PC-3 (cell line): ENCODE measurements at regions not wholly inside any gene's neighbourhood (a gene's known extent, or its start where the extent isn't known, plus 50 kb on each side); places are given as distances from the start of the nearest gene placed in this dataset.
A peak's percentile ranks its signal among the peaks of the same experiment; 100 is the strongest.

Experiments
- ATAC-seq: fragments of 200-7000 bp; cut with Tn5 transposase; 2 replicates; pipeline ENCODE4 v1.9.1; 2020; ENCODE audit warnings: mild to moderate bottlenecking, moderate library complexity
- BruUV-seq: library from RNA; stranded (reverse); fragments of 400-500 nt; replicated peaks from 2 replicates; lab custom pipeline; 2021; lab: Mats Ljungman, UMichigan
- CTCF ChIA-PET: fragments of 300-600 bp; sonication (Branson Sonifier 250); formaldehyde crosslinking; loops from one replicate; lab custom pipeline; 2022; ENCODE audit warnings: antibody characterized with exemption; lab: Charles Lee
- POLR2A ChIA-PET: fragments of 300-600 bp; sonication (Branson Sonifier 250); formaldehyde crosslinking; loops from one replicate; lab custom pipeline; 2022; ENCODE audit warnings: antibody characterized with exemption; ENCODE audit not compliant: unreplicated experiment; lab: Charles Lee
- DNase-seq: peaks from one replicate; pipeline ENCODE4 v3.0.0-alpha.2; 2015
- H2AFZ ChIP-seq: fragments of 300-600 bp; sonication (generic); 2 replicates; pipeline ENCODE4 v1.6.0; 2016; ENCODE audit warnings: antibody characterized with exemption, low read length
- H3F3A ChIP-seq: fragments of 300-600 bp; sonication (generic); one replicate; pipeline ENCODE4 v1.6.0; 2017; ENCODE audit warnings: antibody characterized with exemption, low read length, control low read depth, mild to moderate bottlenecking; ENCODE audit not compliant: unreplicated experiment
- H3K27ac ChIP-seq: fragments of 300-600 bp; sonication (generic); 2 replicates; pipeline ENCODE4 v1.5.1; 2016; ENCODE audit warnings: mild to moderate bottlenecking, low read length
- H3K27me3 ChIP-seq: fragments of 300-600 bp; sonication (generic); 2 replicates; pipeline ENCODE4 v1.6.1; 2016; ENCODE audit warnings: low read length, mixed read lengths
- H3K36me3 ChIP-seq: fragments of 300-600 bp; sonication (generic); 2 replicates; pipeline ENCODE4 v1.6.1; 2016; ENCODE audit warnings: low read depth, mixed run types, low read length, mixed read lengths
- H3K4me1 ChIP-seq: fragments of 300-600 bp; sonication (generic); 2 replicates; pipeline ENCODE4 v1.5.1; 2016; ENCODE audit warnings: low read length; ENCODE audit not compliant: insufficient read depth
- H3K4me2 ChIP-seq: fragments of 300-600 bp; sonication (generic); 2 replicates; pipeline ENCODE4 v1.6.0; 2016; ENCODE audit warnings: low read length
- H3K4me3 ChIP-seq: fragments of 300-600 bp; sonication (generic); 2 replicates; pipeline ENCODE4 v1.5.1; 2016; ENCODE audit warnings: mild to moderate bottlenecking, low read length, mixed read lengths
- H3K79me2 ChIP-seq: fragments of 300-600 bp; sonication (generic); 2 replicates; pipeline ENCODE4 v1.6.1; 2017; ENCODE audit warnings: low read length, mixed read lengths
- H3K9ac ChIP-seq: fragments of 300-600 bp; sonication (generic); 2 replicates; pipeline ENCODE4 v1.6.0; 2016; ENCODE audit warnings: mild to moderate bottlenecking, low read length
- H3K9me2 ChIP-seq: fragments of 300-600 bp; sonication (generic); replicated peaks from 2 replicates; pipeline ENCODE4 v1.6.1; 2016; ENCODE audit warnings: mixed run types, low read length, mixed read lengths
- H3K9me3 ChIP-seq: fragments of 300-600 bp; sonication (generic); 2 replicates; pipeline ENCODE4 v1.6.1; 2016; ENCODE audit warnings: low read length, mixed read lengths
- H4K20me1 ChIP-seq: fragments of 300-600 bp; sonication (generic); 2 replicates; pipeline ENCODE4 v1.6.1; 2016; ENCODE audit warnings: low read length, mixed read lengths
- EZH2 ChIP-seq: fragments of 300-600 bp; sonication (generic); IDR thresholded peaks from one replicate; pipeline ENCODE4 v1.6.1; 2017; ENCODE audit warnings: antibody characterized with exemption, mild to moderate bottlenecking, low read length; ENCODE audit not compliant: unreplicated experiment
- EZH2phosphoT487 ChIP-seq: fragments of 300-600 bp; sonication (generic); IDR thresholded peaks from 2 replicates; pipeline ENCODE4 v1.6.1; 2018; ENCODE audit warnings: mild to moderate bottlenecking, antibody characterized with exemption, low read length, borderline replicate concordance
- intact Hi-C: fragments of 100-400 bp; cut with micrococcal nuclease; formaldehyde crosslinking; loops from 2 replicates; pipeline ENCODE4 v1.9.0; 2023
- TF ChIP-seq, protein P1 (sequence below): fragments of 300-600 bp; sonication (generic); conservative IDR thresholded peaks from 2 replicates; pipeline ENCODE4 v1.5.1; 2017; ENCODE audit warnings: antibody characterized with exemption, low read depth, mild to moderate bottlenecking, low read length

DNA sequence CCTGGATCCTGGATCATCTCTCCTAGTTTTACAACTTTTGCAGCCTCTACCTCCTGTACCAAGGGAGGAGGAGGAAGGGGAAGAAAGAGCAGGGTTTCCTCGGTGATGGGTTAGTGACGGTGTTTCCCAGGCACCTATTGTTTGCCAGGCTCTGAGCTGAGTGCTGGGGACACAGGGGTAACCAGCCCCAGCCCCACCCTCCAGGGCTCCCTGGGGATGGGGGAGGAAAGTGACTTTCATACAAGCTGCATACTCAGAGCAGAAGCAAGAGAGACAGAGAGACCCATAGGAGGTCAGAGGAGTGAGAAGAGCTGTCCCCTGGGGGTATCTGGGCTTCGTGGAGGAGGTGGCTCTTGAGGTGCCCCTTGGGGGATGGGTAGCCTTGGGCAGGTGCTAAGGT is 89.4 kb upstream of the THY1 start:
- intact Hi-C loops: no loop called here
- ATAC-seq: no peak

DNA sequence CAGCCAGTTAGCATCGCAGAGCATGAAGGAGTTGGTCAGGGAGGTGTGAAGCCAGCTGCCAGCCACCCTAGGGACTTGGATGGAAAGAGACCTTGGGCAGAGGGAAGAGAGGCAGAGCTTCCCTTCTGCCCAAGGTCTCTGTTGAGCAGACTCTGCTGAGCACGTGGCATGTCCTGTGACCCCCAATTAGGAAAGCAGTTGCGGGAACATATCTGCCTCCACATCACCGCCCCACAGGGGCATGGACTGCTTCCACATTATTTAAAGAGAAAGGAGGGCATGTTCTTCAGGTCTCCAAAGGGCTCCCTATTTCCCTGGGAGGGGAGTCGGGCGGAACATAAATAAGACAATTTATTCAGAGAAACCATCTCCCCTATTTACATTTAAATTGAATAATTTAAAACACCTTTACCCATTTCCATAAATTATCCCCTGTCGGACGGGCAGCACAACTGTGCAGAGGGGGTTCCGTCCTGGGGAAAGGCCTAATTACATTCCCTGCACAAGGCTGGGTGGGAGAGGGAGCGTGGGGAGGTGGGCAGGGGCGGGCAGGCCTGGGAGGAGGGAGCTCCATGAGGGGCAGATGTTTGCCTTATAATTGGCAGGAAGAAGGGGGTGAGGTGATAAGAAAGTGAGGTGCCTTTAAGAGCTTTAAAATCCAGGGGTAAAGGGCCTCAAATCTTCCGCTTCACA is 88.8 kb upstream of the THY1 start:
- Histone ChIP-seq H3K79me2 (no peaks in the 10 kb centered on the region), H2AFZ (no peak overlapping the region), H3K27ac (no peak overlapping the region), H3K9me3 (no peaks in the 10 kb centered on the region), H3K4me3 (no peak overlapping the region), H4K20me1 (no peaks in the 10 kb centered on the region), H3F3A (no peaks in the 10 kb centered on the region), H3K4me1 (no peaks in the 10 kb centered on the region; the same call in 1 of the 2 replicates), H3K36me3 (no peaks in the 10 kb centered on the region), H3K9me2 (no peaks in the 10 kb centered on the region), H3K9ac (no peak overlapping the region), H3K4me2 (no peak overlapping the region), H3K27me3 (peaks cover 51% of the 10 kb centered on the region)
- DNase-seq: no peak
- ChIA-PET CTCF (no interaction called here), POLR2A (no interaction called here)
- ATAC-seq: no peak
- intact Hi-C loops: no loop called here
- no TSS peak for BruUV-seq
- no peak for TF ChIP-seq EZH2
- TF ChIP-seq, protein P1, sequence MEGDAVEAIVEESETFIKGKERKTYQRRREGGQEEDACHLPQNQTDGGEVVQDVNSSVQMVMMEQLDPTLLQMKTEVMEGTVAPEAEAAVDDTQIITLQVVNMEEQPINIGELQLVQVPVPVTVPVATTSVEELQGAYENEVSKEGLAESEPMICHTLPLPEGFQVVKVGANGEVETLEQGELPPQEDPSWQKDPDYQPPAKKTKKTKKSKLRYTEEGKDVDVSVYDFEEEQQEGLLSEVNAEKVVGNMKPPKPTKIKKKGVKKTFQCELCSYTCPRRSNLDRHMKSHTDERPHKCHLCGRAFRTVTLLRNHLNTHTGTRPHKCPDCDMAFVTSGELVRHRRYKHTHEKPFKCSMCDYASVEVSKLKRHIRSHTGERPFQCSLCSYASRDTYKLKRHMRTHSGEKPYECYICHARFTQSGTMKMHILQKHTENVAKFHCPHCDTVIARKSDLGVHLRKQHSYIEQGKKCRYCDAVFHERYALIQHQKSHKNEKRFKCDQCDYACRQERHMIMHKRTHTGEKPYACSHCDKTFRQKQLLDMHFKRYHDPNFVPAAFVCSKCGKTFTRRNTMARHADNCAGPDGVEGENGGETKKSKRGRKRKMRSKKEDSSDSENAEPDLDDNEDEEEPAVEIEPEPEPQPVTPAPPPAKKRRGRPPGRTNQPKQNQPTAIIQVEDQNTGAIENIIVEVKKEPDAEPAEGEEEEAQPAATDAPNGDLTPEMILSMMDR: no peak
- TF ChIP-seq EZH2phosphoT487: no peak

More for the DNA sequence above, 89.4 kb upstream of the THY1 start:
- ChIA-PET CTCF (no interaction called here), POLR2A (no interaction called here)
- Histone ChIP-seq H3K27me3 (peaks cover 57% of the 10 kb centered on the region), H2AFZ (no peak overlapping the region), H3K9me3 (no peaks in the 10 kb centered on the region), H3K4me2 (no peak overlapping the region), H3K27ac (no peak overlapping the region), H3K36me3 (no peaks in the 10 kb centered on the region), H3K9me2 (no peaks in the 10 kb centered on the region), H3K4me3 (no peak overlapping the region), H3K79me2 (no peaks in the 10 kb centered on the region), H3K9ac (no peak overlapping the region), H3F3A (no peaks in the 10 kb centered on the region), H3K4me1 (no peaks in the 10 kb centered on the region; the same call in 1 of the 2 replicates), H4K20me1 (no peaks in the 10 kb centered on the region)
- no peak for DNase-seq
- TF ChIP-seq, protein P1: no peak
- TF ChIP-seq EZH2phosphoT487 (no peak), EZH2 (no peak)
- no TSS peak for BruUV-seq

DNA sequence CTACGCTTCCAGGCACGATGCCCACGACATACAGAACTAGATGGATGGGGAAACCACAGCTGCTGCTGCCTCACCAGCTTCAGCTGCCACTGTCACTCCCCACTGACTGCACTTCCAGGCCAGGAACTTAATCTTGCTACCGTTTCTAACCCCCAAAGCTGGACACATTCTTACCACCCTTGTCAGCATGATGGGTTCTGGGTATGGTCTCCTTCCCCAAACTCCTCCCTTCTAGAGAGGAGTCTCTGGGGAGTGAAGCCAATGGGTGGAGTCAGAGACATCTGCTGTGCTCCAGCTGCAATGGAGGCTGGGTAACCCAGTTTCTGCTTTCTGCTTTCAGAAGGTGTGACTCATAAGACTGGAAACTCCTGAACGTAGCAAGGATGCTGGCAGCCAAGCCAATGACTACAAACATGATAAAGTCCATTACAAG is 87.0 kb upstream of the THY1 start:
- peak; percentile 67 for ATAC-seq
- no peaks in the 10 kb centered on the region for H3K9me3 ChIP-seq

More for the DNA sequence above, 87.0 kb upstream of the THY1 start:
- H2AFZ ChIP-seq: no peak overlapping the region
- BruUV-seq: no TSS peak
- TF ChIP-seq, protein P1: no peak
- TF ChIP-seq EZH2phosphoT487 (no peak), EZH2 (no peak)
- no peaks in the 10 kb centered on the region for H3K36me3 ChIP-seq
- H3K27me3 ChIP-seq: peaks cover 36% of the 10 kb centered on the region
- no peaks in the 10 kb centered on the region for H4K20me1 ChIP-seq
- no peaks in the 10 kb centered on the region; the same call in 1 of the 2 replicates for H3K4me1 ChIP-seq
- peak; percentile 67 for DNase-seq
- no peaks in the 10 kb centered on the region for H3F3A ChIP-seq
- H3K27ac ChIP-seq: no peak overlapping the region
- POLR2A ChIA-PET: no interaction called here
- intact Hi-C loops: no loop called here
- no peak overlapping the region for H3K4me3 ChIP-seq
- H3K9me2 ChIP-seq: no peaks in the 10 kb centered on the region
- no peak overlapping the region for H3K9ac ChIP-seq
- CTCF ChIA-PET: no interaction called here
- H3K79me2 ChIP-seq: no peaks in the 10 kb centered on the region
- H3K4me2 ChIP-seq: no peak overlapping the region
